ENCODE measurements at regions not wholly inside any gene's neighbourhood (a gene's known extent, or its start where the extent isn't known, plus 50 kb on each side); places are given as distances from the start of the nearest gene placed in this dataset.

GRCh38 chr3:145604851-145605250 is 556.1 kb downstream of the PLOD2 start:
- DNase-seq (ENCODE audit: low read depth, low spot score) = no peak
- Histone ChIP-seq H3K4me1 (ENCODE audit: control insufficient read depth, extremely low read depth, insufficient read depth, low read length) (no peaks in the 10 kb centered on the region), H3K9ac (ENCODE audit: control insufficient read depth, extremely low read depth, insufficient read depth, low read length) (no peak overlapping the region), H2AFZ (ENCODE audit: control insufficient read depth, low read length) (no peak overlapping the region), H3K36me3 (ENCODE audit: control insufficient read depth in 2 of 2, extremely low read depth in 1 of 2, insufficient read depth in 2 of 2, low read length in 2 of 2) (no peaks in the 10 kb centered on the region), H4K20me1 (ENCODE audit: control insufficient read depth, extremely low read depth, insufficient read depth, low read length) (no peaks in the 10 kb centered on the region), H3K4me3 (ENCODE audit: control insufficient read depth in 2 of 3, extremely low read depth in 1 of 3, insufficient read depth in 2 of 3, low read depth in 1 of 3, low read length in 3 of 3) (no peak overlapping the region), H3K9me3 (ENCODE audit: control insufficient read depth, low read depth, low read length) (no peaks in the 10 kb centered on the region), H3K27me3 (ENCODE audit: control insufficient read depth, extremely low read depth, insufficient read depth, low read length) (no peaks in the 10 kb centered on the region), H3K4me2 (ENCODE audit: control insufficient read depth, extremely low read depth, insufficient read depth, low read depth, low read length) (no peak overlapping the region), H3K9me1 (ENCODE audit: control insufficient read depth, extremely low read depth, insufficient read depth, low read length) (no peaks in the 10 kb centered on the region), H3K27ac (ENCODE audit: control insufficient read depth, insufficient read depth, low read length) (no peak overlapping the region), H3K79me2 (ENCODE audit: control insufficient read depth, insufficient read depth, low read length) (no peaks in the 10 kb centered on the region)
- TF ChIP-seq CTCF (optimal IDR thresholded peaks at IDR 0.05 in 1 of 3, IDR thresholded peaks at IDR 0.05 in 1 of 3, conservative IDR thresholded peaks at IDR 0.05 in 1 of 3; ENCODE audit: extremely low read depth in 1 of 3, insufficient read depth in 2 of 3, low read length in 3 of 3) (no peak), EZH2 (IDR thresholded peaks at IDR 0.05; ENCODE audit: low read length) (no peak)
- dilution Hi-C loops (cut with MboI; ENCODE audit: extremely low pct_ligation_motif_present, low sequenced_read_pairs) = no loop called here
- no peak for FAIRE-seq

GRCh38 chr3:145620002-145620401 is 541.0 kb downstream of the PLOD2 start:
- Histone ChIP-seq H3K36me3 (ENCODE audit: control insufficient read depth in 2 of 2, extremely low read depth in 1 of 2, insufficient read depth in 2 of 2, low read length in 2 of 2) (no peaks in the 10 kb centered on the region), H3K27ac (ENCODE audit: control insufficient read depth, insufficient read depth, low read length) (no peak overlapping the region), H3K27me3 (ENCODE audit: control insufficient read depth, extremely low read depth, insufficient read depth, low read length) (no peaks in the 10 kb centered on the region), H3K4me2 (ENCODE audit: control insufficient read depth, extremely low read depth, insufficient read depth, low read depth, low read length) (no peak overlapping the region), H3K4me1 (ENCODE audit: control insufficient read depth, extremely low read depth, insufficient read depth, low read length) (no peaks in the 10 kb centered on the region), H3K9ac (ENCODE audit: control insufficient read depth, extremely low read depth, insufficient read depth, low read length) (no peak overlapping the region), H3K9me1 (ENCODE audit: control insufficient read depth, extremely low read depth, insufficient read depth, low read length) (no peaks in the 10 kb centered on the region), H2AFZ (ENCODE audit: control insufficient read depth, low read length) (no peak overlapping the region), H3K9me3 (ENCODE audit: control insufficient read depth, low read depth, low read length) (no peaks in the 10 kb centered on the region), H4K20me1 (ENCODE audit: control insufficient read depth, extremely low read depth, insufficient read depth, low read length) (no peaks in the 10 kb centered on the region), H3K79me2 (ENCODE audit: control insufficient read depth, insufficient read depth, low read length) (no peaks in the 10 kb centered on the region), H3K4me3 (ENCODE audit: control insufficient read depth in 2 of 3, extremely low read depth in 1 of 3, insufficient read depth in 2 of 3, low read depth in 1 of 3, low read length in 3 of 3) (no peak overlapping the region)
- no peak for TF ChIP-seq CTCF (optimal IDR thresholded peaks at IDR 0.05 in 1 of 3, IDR thresholded peaks at IDR 0.05 in 1 of 3, conservative IDR thresholded peaks at IDR 0.05 in 1 of 3; ENCODE audit: extremely low read depth in 1 of 3, insufficient read depth in 2 of 3, low read length in 3 of 3)
- TF ChIP-seq EZH2 (IDR thresholded peaks at IDR 0.05; ENCODE audit: low read length) = no peak
- DNase-seq (ENCODE audit: low read depth, low spot score) = no peak
- dilution Hi-C loops (cut with MboI; ENCODE audit: extremely low pct_ligation_motif_present, low sequenced_read_pairs) = no loop called here
- FAIRE-seq = no peak
